ENCODE measurements at regions not wholly inside any gene's neighbourhood (a gene's known extent, or its start where the extent isn't known, plus 50 kb on each side); places are given as distances from the start of the nearest gene placed in this dataset.
A peak's percentile ranks its signal among the peaks of the same experiment; 100 is the strongest.

DNA sequence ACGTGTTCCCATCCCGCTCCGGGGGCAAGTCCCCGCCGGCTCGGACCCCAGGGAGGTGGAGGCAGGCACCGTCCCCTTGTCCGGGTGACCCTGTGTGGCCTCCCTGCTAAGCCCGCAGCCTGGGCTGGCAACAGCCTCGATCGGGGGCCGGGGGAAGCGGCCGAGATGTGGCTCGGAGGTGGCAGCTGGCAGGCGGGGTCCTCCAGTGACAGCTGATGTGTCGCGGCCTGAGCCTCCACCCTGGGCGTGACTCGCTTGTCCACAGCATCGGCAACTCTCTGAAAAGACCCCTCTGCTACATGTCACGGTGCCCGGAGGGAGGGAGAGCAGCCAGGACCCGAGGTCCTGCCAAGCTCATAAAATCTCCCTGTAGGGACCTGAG is 124.8 kb upstream of the IRX4 start:
- H3K4me3 ChIP-seq, result no peak overlapping the region
- no peak for DNase-seq
- no peak overlapping the region for H3K27ac ChIP-seq
- TF ChIP-seq, protein P1, sequence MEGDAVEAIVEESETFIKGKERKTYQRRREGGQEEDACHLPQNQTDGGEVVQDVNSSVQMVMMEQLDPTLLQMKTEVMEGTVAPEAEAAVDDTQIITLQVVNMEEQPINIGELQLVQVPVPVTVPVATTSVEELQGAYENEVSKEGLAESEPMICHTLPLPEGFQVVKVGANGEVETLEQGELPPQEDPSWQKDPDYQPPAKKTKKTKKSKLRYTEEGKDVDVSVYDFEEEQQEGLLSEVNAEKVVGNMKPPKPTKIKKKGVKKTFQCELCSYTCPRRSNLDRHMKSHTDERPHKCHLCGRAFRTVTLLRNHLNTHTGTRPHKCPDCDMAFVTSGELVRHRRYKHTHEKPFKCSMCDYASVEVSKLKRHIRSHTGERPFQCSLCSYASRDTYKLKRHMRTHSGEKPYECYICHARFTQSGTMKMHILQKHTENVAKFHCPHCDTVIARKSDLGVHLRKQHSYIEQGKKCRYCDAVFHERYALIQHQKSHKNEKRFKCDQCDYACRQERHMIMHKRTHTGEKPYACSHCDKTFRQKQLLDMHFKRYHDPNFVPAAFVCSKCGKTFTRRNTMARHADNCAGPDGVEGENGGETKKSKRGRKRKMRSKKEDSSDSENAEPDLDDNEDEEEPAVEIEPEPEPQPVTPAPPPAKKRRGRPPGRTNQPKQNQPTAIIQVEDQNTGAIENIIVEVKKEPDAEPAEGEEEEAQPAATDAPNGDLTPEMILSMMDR (IDR thresholded peaks at IDR 0.05), result no peak
- H3K36me3 ChIP-seq, result no peaks in the 10 kb centered on the region
- intact Hi-C loops (cut with DNase I), result no loop called here
- ATAC-seq, result peak in 1 of 2 donors; percentile 8
- no peaks in the 10 kb centered on the region for H3K9me3 ChIP-seq
- H3K4me1 ChIP-seq, result no peaks in the 10 kb centered on the region
- H3K27me3 ChIP-seq (ENCODE audit: low read depth), result peaks cover 26% of the 10 kb centered on the region

DNA sequence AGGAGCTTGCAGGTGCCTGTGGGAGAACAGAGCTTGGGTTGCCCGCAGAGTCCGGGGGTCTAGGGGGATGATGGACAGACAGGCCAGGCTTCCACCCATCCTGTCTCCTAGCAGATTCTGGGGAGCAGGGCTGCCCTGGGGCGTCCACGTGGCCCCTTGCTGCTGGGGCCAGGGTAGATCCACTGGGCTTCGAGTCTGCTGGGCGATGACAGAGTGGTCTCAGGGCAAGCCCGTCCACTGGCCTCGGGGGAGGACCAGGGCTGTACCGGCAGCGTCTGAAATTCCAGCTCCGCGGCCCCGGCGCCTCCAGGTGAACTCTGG is 124.2 kb upstream of the IRX4 start:
- TF ChIP-seq, protein P1 (IDR thresholded peaks at IDR 0.05), result no peak
- Histone ChIP-seq H3K4me1 (no peaks in the 10 kb centered on the region), H3K27me3 (ENCODE audit: low read depth) (peaks cover 30% of the 10 kb centered on the region), H3K36me3 (no peaks in the 10 kb centered on the region), H3K27ac (no peak overlapping the region), H3K4me3 (no peak overlapping the region), H3K9me3 (no peaks in the 10 kb centered on the region)
- intact Hi-C loops (cut with DNase I), result no loop called here
- no peak for ATAC-seq
- no peak for DNase-seq

DNA sequence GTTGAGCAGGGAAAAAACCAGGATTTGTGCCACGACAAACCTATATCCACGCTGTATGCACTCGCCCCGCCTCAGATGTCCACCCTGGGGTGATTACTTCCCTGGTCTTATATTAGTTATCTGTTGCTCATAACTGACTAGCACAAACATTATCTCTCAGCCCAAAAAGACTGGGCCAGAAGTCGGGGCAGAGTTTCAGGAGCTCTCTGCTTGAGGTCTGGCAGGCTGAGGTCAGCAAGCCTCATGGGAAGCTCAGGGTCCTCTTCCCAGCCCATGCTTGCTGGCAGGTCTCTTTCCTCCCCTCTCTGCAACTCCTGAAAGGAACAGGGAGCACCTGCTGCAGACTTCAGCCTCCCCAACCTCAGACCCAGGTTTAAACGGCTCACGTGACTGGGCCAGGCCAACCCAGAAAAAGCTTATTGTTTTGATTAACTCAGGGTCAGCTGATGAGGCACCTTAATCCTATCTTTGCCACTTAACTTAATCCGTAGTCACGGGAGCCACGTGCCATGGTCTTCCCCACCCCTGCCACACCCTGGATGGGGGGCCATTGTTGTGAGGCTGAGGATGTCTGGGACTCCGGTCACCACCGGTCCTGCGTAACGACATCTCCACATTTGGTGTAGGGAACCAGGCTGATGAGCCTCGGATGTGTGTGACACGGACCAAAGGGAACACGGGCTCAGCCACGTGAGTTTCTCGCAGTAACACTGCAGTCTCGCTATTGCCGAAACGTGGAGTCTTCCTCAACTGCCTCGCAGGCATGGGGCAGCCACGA is 123.7 kb upstream of the IRX4 start:
- ATAC-seq (no peak), DNase-seq (no peak)
- Histone ChIP-seq H3K27ac (no peak overlapping the region), H3K4me3 (no peak overlapping the region), H3K9me3 (no peaks in the 10 kb centered on the region), H3K4me1 (no peaks in the 10 kb centered on the region), H3K36me3 (no peaks in the 10 kb centered on the region), H3K27me3 (ENCODE audit: low read depth) (peaks cover 28% of the 10 kb centered on the region)
- intact Hi-C loops (cut with DNase I), result no loop called here
- TF ChIP-seq, protein P1 (IDR thresholded peaks at IDR 0.05), result no peak

DNA sequence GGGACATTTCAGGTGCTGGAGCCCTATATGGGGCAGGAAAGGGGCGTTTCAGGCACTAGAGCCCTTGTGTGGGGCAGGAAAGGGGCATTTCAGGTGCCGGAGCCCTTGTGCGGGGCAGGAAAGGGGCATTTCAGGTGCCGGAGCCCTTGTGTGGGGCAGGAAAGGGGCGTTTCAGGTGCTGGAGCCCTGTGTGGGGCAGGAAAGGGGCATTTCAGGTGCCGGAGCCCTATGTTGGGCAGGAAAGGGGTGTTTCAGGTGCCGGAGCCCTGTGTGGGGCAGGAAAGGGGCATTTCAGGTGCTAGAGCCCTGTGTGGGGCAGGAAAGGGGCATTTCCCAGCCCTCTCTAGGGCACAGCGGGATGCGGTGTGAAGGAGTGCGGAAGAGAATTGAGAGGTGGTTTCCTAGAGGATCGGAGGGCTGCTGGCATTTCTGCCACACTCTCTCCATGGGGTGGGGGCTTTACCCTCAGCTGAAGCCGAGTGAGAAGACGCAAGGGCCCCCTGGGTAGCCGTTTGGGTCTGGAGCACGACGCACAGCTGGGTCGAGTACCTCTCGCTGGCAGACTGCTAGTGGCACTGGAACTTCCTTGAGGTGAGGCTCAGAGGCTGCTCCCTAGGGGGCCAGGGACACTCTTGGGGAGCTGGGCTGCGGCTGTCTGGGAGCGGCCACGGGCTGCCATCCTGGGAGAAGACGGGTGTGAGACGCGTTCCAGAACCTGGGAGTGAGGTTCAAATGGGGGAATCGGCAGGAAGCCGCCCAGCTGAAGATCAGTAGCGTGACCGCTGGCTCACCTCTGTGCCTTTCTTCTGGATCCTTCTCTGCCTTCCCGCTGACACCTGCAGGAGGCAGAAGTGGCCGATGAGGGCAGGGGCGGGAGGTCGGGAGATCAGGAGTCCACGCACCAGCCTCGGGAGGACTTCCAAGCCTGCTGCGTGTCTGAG is 122.6 kb upstream of the IRX4 start:
- no peak for ATAC-seq
- Histone ChIP-seq H3K4me1 (no peaks in the 10 kb centered on the region), H3K4me3 (no peak overlapping the region), H3K27me3 (ENCODE audit: low read depth) (peaks cover 25% of the 10 kb centered on the region), H3K27ac (no peak overlapping the region), H3K36me3 (no peaks in the 10 kb centered on the region), H3K9me3 (no peaks in the 10 kb centered on the region)
- TF ChIP-seq, protein P1 (IDR thresholded peaks at IDR 0.05), result no peak
- no peak for DNase-seq
- intact Hi-C loops (cut with DNase I), result no loop called here

DNA sequence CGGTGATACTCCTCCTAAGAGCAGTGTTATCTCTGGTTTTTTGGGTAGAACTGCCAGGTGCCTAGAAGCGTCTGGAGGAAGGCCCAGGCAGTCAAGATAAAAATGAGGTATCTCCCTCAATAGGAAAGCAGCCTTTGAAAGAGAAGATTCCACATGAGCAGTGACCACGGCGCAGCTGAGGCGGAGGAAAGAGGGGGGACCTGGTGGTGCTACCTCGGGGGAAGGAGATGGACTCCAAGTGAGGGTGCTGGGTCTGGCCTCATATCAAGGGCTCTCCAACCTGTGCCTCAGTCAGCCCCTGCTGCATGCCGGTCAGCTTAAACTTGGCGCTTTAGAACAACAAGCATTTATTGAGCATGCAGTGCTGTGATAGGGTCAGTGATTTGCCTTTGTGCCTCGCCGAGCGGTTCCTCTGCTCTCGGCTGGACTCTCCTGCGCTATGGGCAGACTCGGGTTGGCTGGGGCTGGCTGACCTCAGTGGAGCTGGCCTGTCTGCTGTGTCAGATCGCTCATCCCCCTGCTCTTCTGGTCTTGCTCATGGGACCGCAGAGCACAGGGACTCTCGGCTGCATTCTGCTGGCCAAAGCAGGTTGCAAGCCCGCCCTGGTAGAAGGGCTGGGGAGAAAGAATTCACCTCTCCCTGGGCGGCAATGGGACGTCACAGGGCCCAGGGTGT is 121.1 kb upstream of the IRX4 start:
- DNase-seq (no peak), ATAC-seq (no peak)
- no peak overlapping the region for H3K27ac ChIP-seq
- H3K4me3 ChIP-seq, result no peak overlapping the region
- no peaks in the 10 kb centered on the region for H3K36me3 ChIP-seq
- intact Hi-C loops (cut with DNase I), result no loop called here
- H3K4me1 ChIP-seq, result no peaks in the 10 kb centered on the region
- H3K9me3 ChIP-seq, result no peaks in the 10 kb centered on the region
- TF ChIP-seq, protein P1 (IDR thresholded peaks at IDR 0.05), result no peak
- H3K27me3 ChIP-seq (ENCODE audit: low read depth), result peaks cover 21% of the 10 kb centered on the region

Data from lower lobe of right lung (tissue), 2 donors.